GM18502 (cell line): ENCODE measurements at regions not wholly inside any gene's neighbourhood (a gene's known extent, or its start where the extent isn't known, plus 50 kb on each side); places are given as distances from the start of the nearest gene placed in this dataset.

Experiments
- ATAC-seq: cut with Tn5 transposase; IDR thresholded peaks from one replicate; pipeline ENCODE4 v1.9.1; 2021; ENCODE audit warnings: mild to moderate bottlenecking; ENCODE audit not compliant: unreplicated experiment, poor library complexity

- ATAC-seq: no peak
Observed at GRCh38 chr21:35150562-35151226, 101.6 kb upstream of the RUNX1 start.

GRCh38 chr21:35149698-35150097 is 100.6 kb upstream of the RUNX1 start:
- no peak for ATAC-seq

GRCh38 chr21:35147439-35147838 is 98.3 kb upstream of the RUNX1 start:
- ATAC-seq: no peak

GRCh38 chr21:35145626-35146233 is 96.6 kb upstream of the RUNX1 start:
- ATAC-seq: no peak

GRCh38 chr21:35144978-35145377 is 95.9 kb upstream of the RUNX1 start:
- ATAC-seq: no peak

GRCh38 chr21:35142036-35142815 is 93.1 kb upstream of the RUNX1 start:
- ATAC-seq: no peak

- ATAC-seq: no peak
Observed at GRCh38 chr21:35139382-35139715, 90.2 kb upstream of the RUNX1 start.

- ATAC-seq: no peak
Observed at GRCh38 chr21:35138665-35139381, 89.7 kb upstream of the RUNX1 start.

GRCh38 chr21:35136586-35137219 is 87.6 kb upstream of the RUNX1 start:
- no peak for ATAC-seq

- no peak for ATAC-seq
Observed at GRCh38 chr21:35136106-35136505, 87.0 kb upstream of the RUNX1 start.

- ATAC-seq: no peak
Observed at GRCh38 chr21:35135481-35135880, 86.4 kb upstream of the RUNX1 start.

- no peak for ATAC-seq
Observed at GRCh38 chr21:35134309-35134708, 85.2 kb upstream of the RUNX1 start.

GRCh38 chr21:35128536-35128935 is 79.4 kb upstream of the RUNX1 start:
- ATAC-seq: no peak

GRCh38 chr21:35127851-35128250 is 78.7 kb upstream of the RUNX1 start:
- ATAC-seq: no peak

- ATAC-seq: no peak
Observed at GRCh38 chr21:35127026-35127425, 77.9 kb upstream of the RUNX1 start.

- ATAC-seq: no peak
Observed at GRCh38 chr21:35120631-35121180, 71.6 kb upstream of the RUNX1 start.

- no peak for ATAC-seq
Observed at GRCh38 chr21:35119501-35120047, 70.5 kb upstream of the RUNX1 start.

- ATAC-seq: no peak
Observed at GRCh38 chr21:35116777-35117176, 67.7 kb upstream of the RUNX1 start.

GRCh38 chr21:35113064-35113463 is 64.0 kb upstream of the RUNX1 start:
- ATAC-seq: no peak

- ATAC-seq: no peak
Observed at GRCh38 chr21:35111321-35111930, 62.3 kb upstream of the RUNX1 start.
